HepG2 (cell line): ENCODE measurements at regions not wholly inside any gene's neighbourhood (a gene's known extent, or its start where the extent isn't known, plus 50 kb on each side); places are given as distances from the start of the nearest gene placed in this dataset.

Experiments used
- ATAC-seq: fragments of 200-7000 bp; cut with Tn5 transposase; 3 replicates; pipeline ENCODE4 v1.9.1; 2020; ENCODE audit warnings: mild to moderate bottlenecking, moderate library complexity
- BruUV-seq: library from RNA; stranded (reverse); fragments of 400-500 nt; replicated peaks from 2 replicates; lab custom pipeline; 2021; lab: Mats Ljungman, UMichigan
- CTCF ChIA-PET: fragments of 300-600 bp; formaldehyde crosslinking; extraction: SDS; loops from one replicate; lab custom pipeline; 2021; ENCODE audit warnings: low total read pairs, inconsistent platforms, low intra/inter-chr PET ratio; lab: Yijun Ruan, JAX
- POLR2A ChIA-PET: fragments of 350-600 bp; sonication (Branson Sonifier 250); formaldehyde crosslinking; loops from one replicate; lab custom pipeline; 2020; ENCODE audit warnings: antibody characterized with exemption, inconsistent platforms; lab: Yijun Ruan, JAX
- DNase-seq: peaks from one replicate; pipeline ENCODE4 v3.0.0-alpha.2; 2015; ENCODE audit warnings: low spot score
- FAIRE-seq: peaks from 3 replicates; lab custom pipeline; 2011; peaks lifted over from hg19 to GRCh38; lab: Jason Lieb, UNC
- H2AFZ ChIP-seq: one replicate; pipeline ENCODE4 v1.6.1; 2011; ENCODE audit warnings: low read length, inconsistent platforms
- H3K27ac ChIP-seq: fragments of 300-600 bp; 3 replicates; pipeline ENCODE4 v1.8.0; 2011; ENCODE audit warnings: mixed run types, mild to moderate bottlenecking, mixed read lengths, low read length, inconsistent platforms; ENCODE audit not compliant: insufficient read depth; ENCODE audit errors: extremely low read length
- H3K27me3 ChIP-seq, 2 experiments: fragments of 200-600 bp in 1 of 2; 2 replicates in 1 of 2; 3 replicates in 1 of 2; pipeline versions ENCODE4 v1.6.0 to v1.8.0; 2011; ENCODE audit warnings: low read length in 2 of 2, mild to moderate bottlenecking in 2 of 2, moderate library complexity in 2 of 2, inconsistent platforms in 1 of 2; ENCODE audit not compliant: insufficient read depth in 2 of 2, control insufficient read depth in 1 of 2
- H3K36me3 ChIP-seq, 2 experiments: fragments of 200-600 bp in 1 of 2; replicated peaks in 1 of 2; 2 replicates in 1 of 2; 3 replicates in 1 of 2; pipeline versions ENCODE4 v1.5.1 to v1.8.0; 2011; ENCODE audit warnings: low read length in 2 of 2, inconsistent platforms in 1 of 2; ENCODE audit not compliant: insufficient read depth in 2 of 2, control insufficient read depth in 1 of 2
- H3K4me1 ChIP-seq: 2 replicates; pipeline ENCODE4 v1.5.1; 2012; ENCODE audit warnings: low read length, inconsistent platforms; ENCODE audit not compliant: insufficient read depth
- H3K4me2 ChIP-seq: 2 replicates; pipeline ENCODE4 v1.6.0; 2011; ENCODE audit warnings: low read depth, low read length, inconsistent platforms
- H3K4me3 ChIP-seq, 3 experiments: fragments of 200-600 bp in 1 of 3; sonication (generic), shearing (Covaris generic) in 1 of 3; replicated peaks in 1 of 3; 2 replicates each; pipeline ENCODE4 v1.5.1; 2011 to 2016; ENCODE audit warnings: low read length in 3 of 3, inconsistent platforms in 2 of 3, low read depth in 2 of 3, mild to moderate bottlenecking in 2 of 3, control low read depth in 1 of 3, mixed read lengths in 1 of 3; ENCODE audit not compliant: insufficient read depth in 1 of 3
- H3K79me2 ChIP-seq: one replicate; pipeline ENCODE4 v1.6.1; 2011; ENCODE audit warnings: low read length, inconsistent platforms; ENCODE audit not compliant: insufficient read depth
- H3K9ac ChIP-seq: 2 replicates; pipeline ENCODE4 v1.6.0; 2011; ENCODE audit warnings: mild to moderate bottlenecking, low read depth, low read length, inconsistent platforms; ENCODE audit not compliant: insufficient read depth
- H3K9me3 ChIP-seq: 2 replicates; pipeline ENCODE4 v1.5.1; 2012; ENCODE audit warnings: mild to moderate bottlenecking, low read length
- H4K20me1 ChIP-seq: 2 replicates; pipeline ENCODE4 v1.6.0; 2011; ENCODE audit warnings: inconsistent platforms, mild to moderate bottlenecking, low read length, moderate library complexity; ENCODE audit not compliant: insufficient read depth
- FOXP1 ChIP-seq, 2 experiments: fragments of 450-650 bp in 1 of 2; IDR thresholded peaks; 2 replicates each; pipeline ENCODE4 v1.6.1; 2017 to 2018; ENCODE audit warnings: antibody characterized with exemption in 1 of 2
- JUNB ChIP-seq: sonication (generic); formaldehyde crosslinking; IDR thresholded peaks from 2 replicates; pipeline ENCODE4 v1.8.0; 2022; ENCODE audit warnings: missing genetic modification reagents, mild to moderate bottlenecking, borderline replicate concordance
- MED13 ChIP-seq: sonication (generic); formaldehyde crosslinking; IDR thresholded peaks from 2 replicates; pipeline ENCODE4 v1.5.0; 2020; ENCODE audit warnings: missing genetic modification reagents
- NR2F1 ChIP-seq, 2 experiments: fragments of 450-650 bp in 1 of 2; formaldehyde crosslinking in 1 of 2; IDR thresholded peaks; 2 replicates each; pipeline versions ENCODE4 v1.5.0 to v1.6.1; 2016 to 2020; ENCODE audit warnings: mild to moderate bottlenecking in 1 of 2, missing compliant biosample characterization in 1 of 2, missing genetic modification reagents in 1 of 2, moderate library complexity in 1 of 2
- RBFOX2 ChIP-seq: fragments of 200-400 bp; formaldehyde crosslinking; IDR thresholded peaks from 2 replicates; pipeline ENCODE4 v1.6.1; 2017; ENCODE audit warnings: low read depth, mild to moderate bottlenecking, low read length
- SIX4 ChIP-seq: sonication (generic); formaldehyde crosslinking; IDR thresholded peaks from 2 replicates; pipeline ENCODE4 v1.4.0; 2020; ENCODE audit warnings: missing genetic modification reagents
- SOX13 ChIP-seq, 3 experiments: fragments of 450-650 bp in 1 of 3; sonication (generic) in 1 of 3; formaldehyde crosslinking in 1 of 3; IDR thresholded peaks in 2 of 3; conservative IDR thresholded peaks in 1 of 3; 2 replicates each; pipeline versions ENCODE4 v1.5.0 to v1.6.1; 2016 to 2020; ENCODE audit warnings: antibody characterized with exemption in 1 of 3, mild to moderate bottlenecking in 1 of 3, missing compliant biosample characterization in 1 of 3, missing genetic modification reagents in 1 of 3, moderate library complexity in 1 of 3
- SP140L ChIP-seq: sonication (generic); formaldehyde crosslinking; IDR thresholded peaks from 2 replicates; pipeline ENCODE4 v1.4.0; 2020; ENCODE audit warnings: missing genetic modification reagents, borderline replicate concordance
- TCF7 ChIP-seq: sonication (generic); IDR thresholded peaks from 2 replicates; pipeline ENCODE4 v1.6.1; 2016; ENCODE audit warnings: antibody characterized with exemption, low read depth
- ZFY ChIP-seq: sonication (generic); formaldehyde crosslinking; IDR thresholded peaks from 2 replicates; pipeline ENCODE4 v1.4.0; 2020; ENCODE audit warnings: missing genetic modification reagents
- ZNF207 ChIP-seq: fragments of 450-650 bp; IDR thresholded peaks from 2 replicates; pipeline ENCODE4 v1.6.1; 2016; ENCODE audit warnings: antibody characterized with exemption, borderline replicate concordance
- ZNF503 ChIP-seq: sonication (generic); formaldehyde crosslinking; IDR thresholded peaks from 2 replicates; pipeline ENCODE4 v1.4.0; 2020; ENCODE audit warnings: missing genetic modification reagents
- ZNF530 ChIP-seq: sonication (generic); formaldehyde crosslinking; IDR thresholded peaks from 2 replicates; pipeline ENCODE4 v1.5.0; 2020; ENCODE audit warnings: low read depth, mild to moderate bottlenecking, missing genetic modification reagents
- ZNF558 ChIP-seq: sonication (generic); formaldehyde crosslinking; IDR thresholded peaks from 2 replicates; pipeline ENCODE4 v1.9.0; 2022; ENCODE audit warnings: mild to moderate bottlenecking, missing genetic modification reagents, borderline replicate concordance
- ZNF619 ChIP-seq: sonication (generic); formaldehyde crosslinking; IDR thresholded peaks from 2 replicates; pipeline ENCODE4 v1.4.0; 2020; ENCODE audit warnings: mild to moderate bottlenecking, missing genetic modification reagents
- ZNF639 ChIP-seq: conservative IDR thresholded peaks from 2 replicates; pipeline ENCODE4 v1.6.1; 2018; ENCODE audit warnings: missing genetic modification reagents
- ZXDC ChIP-seq: sonication (generic); formaldehyde crosslinking; IDR thresholded peaks from 2 replicates; pipeline ENCODE4 v1.5.0; 2020; ENCODE audit warnings: mild to moderate bottlenecking, missing genetic modification reagents
- WGBS: methylation state at CpG from one replicate; pipeline ENCODE4 v1.1.6; 2017; ENCODE audit warnings: low lambda C conversion rate; 5-methylcytosine and 5-hydroxymethylcytosine counted together
- in situ Hi-C: cut with HindIII; loops from 2 replicates; pipeline ENCODE4 v1.10.0; 2017; ENCODE audit warnings: low pct_unique_long_range_greater_than_20kb; ENCODE audit not compliant: extremely low pct_ligation_motif_present
- intact Hi-C: fragments of 100-400 bp; cut with micrococcal nuclease; formaldehyde crosslinking; loops from one replicate; pipeline ENCODE4 v1.10.0; 2022; ENCODE audit not compliant: unreplicated experiment

- DNase-seq (peak; percentile 74), ATAC-seq (no peak), FAIRE-seq (no peak)
- peak overlapping the region; percentile 80 for H3K4me2 ChIP-seq
- H4K20me1 ChIP-seq: no peaks in the 10 kb centered on the region
- H3K79me2 ChIP-seq: peaks cover 13% of the 10 kb centered on the region
- intact Hi-C loops: loop anchor here (1.0 to 2.0 kb wide), 6 partner anchors 9 to 107 kb away; no protein-coding TSS in a partner anchor
- BruUV-seq: TSS peak; percentile 89
- ChIA-PET CTCF (interaction anchor here (0.8 to 2.4 kb wide), 5 partner anchors 9 to 107 kb away, joined by 3 to 11 read pairs (median 7); no protein-coding TSS in a partner anchor), POLR2A (interaction anchor here (0.6 to 5.0 kb wide), 27 partner anchors 9 to 143 kb away, joined by 3 to 126 read pairs (median 6); partner anchors contain the start of gene ACSL3)
- peak overlapping the region; percentile 22 to 51 (median 36); a peak in 5 of 6 replicates for H3K4me3 ChIP-seq
- H3K4me1 ChIP-seq: peaks cover 80% of the 10 kb centered on the region
- no peak overlapping the region for H2AFZ ChIP-seq
- no peaks in the 10 kb centered on the region for H3K36me3 ChIP-seq
- H3K9me3 ChIP-seq: no peaks in the 10 kb centered on the region
- in situ Hi-C loops: loop anchor here (5.0 kb wide), 3 partner anchors 65 to 105 kb away; partner anchors contain the start of gene ACSL3
- peak overlapping the region; percentile 96 for H3K27ac ChIP-seq
- H3K27me3 ChIP-seq: no peaks in the 10 kb centered on the region
- 2% methylated on average over 2 of the region's 2 CpGs for WGBS
- peak overlapping the region; percentile 66 for H3K9ac ChIP-seq
- TF ChIP-seq ZXDC (CRISPR knock-in tag) (no peak), ZNF558 (CRISPR knock-in tag) (no peak), ZNF639 (CRISPR knock-in tag) (no peak), TCF7 (peak; percentile 18; the same call in 1 of the 2 replicates), NR2F1 (CRISPR knock-in tag; IDR thresholded peaks at IDR 0.05) (no peak), SOX13 (IDR thresholded peaks at IDR 0.05) (no peak), SOX13 (CRISPR knock-in tag; conservative IDR thresholded peaks at IDR 0.05 in 1 of 2, IDR thresholded peaks at IDR 0.05 in 1 of 2) (peak in 1 of 2 experiments; percentile 48; a peak in 1 of 4 replicates), MED13 (CRISPR knock-in tag) (no peak), ZFY (no peak), ZNF530 (CRISPR knock-in tag) (no peak), SIX4 (CRISPR knock-in tag) (no peak), SP140L (CRISPR knock-in tag) (no peak), ZNF207 (no peak), JUNB (CRISPR knock-in tag) (no peak), RBFOX2 (peak; percentile 56), FOXP1 (IDR thresholded peaks at IDR 0.05) (no peak), FOXP1 (CRISPR knock-in tag; IDR thresholded peaks at IDR 0.05) (0 out of 2 replicates have a peak, but pooled peaks have one; percentile 5), ZNF619 (CRISPR knock-in tag) (no peak), ZNF503 (CRISPR knock-in tag) (0 out of 2 replicates have a peak, but pooled peaks have one; percentile 30)
Observed at GRCh38 chr2:222797261-222797660, 63.6 kb upstream of the ACSL3 start.
